RWPE2 (cell line): ENCODE measurements at regions not wholly inside any gene's neighbourhood (a gene's known extent, or its start where the extent isn't known, plus 50 kb on each side); places are given as distances from the start of the nearest gene placed in this dataset.

Experiments
- ATAC-seq: fragments of 200-7000 bp; cut with Tn5 transposase; 3 replicates; pipeline ENCODE4 v1.9.1; 2021; ENCODE audit warnings: low read depth
- DNase-seq: peaks from one replicate; pipeline ENCODE4 v3.0.0-alpha.2; 2020; ENCODE audit warnings: low spot score
- H3K27ac ChIP-seq: fragments of 450-650 bp; 2 replicates; pipeline ENCODE4 v1.5.1; 2017; ENCODE audit warnings: mild to moderate bottlenecking; ENCODE audit not compliant: poor library complexity, severe bottlenecking
- H3K27me3 ChIP-seq: fragments of 250-450 bp; sonication (Bioruptor Pico); 2 replicates; pipeline ENCODE4 v1.5.1; 2021; ENCODE audit warnings: mild to moderate bottlenecking, moderate library complexity; ENCODE audit not compliant: insufficient read depth, poor library complexity, severe bottlenecking
- H3K36me3 ChIP-seq: fragments of 250-450 bp; sonication (Bioruptor Pico); 2 replicates; pipeline ENCODE4 v1.5.1; 2020; ENCODE audit warnings: low read depth, mild to moderate bottlenecking, moderate library complexity
- H3K4me1 ChIP-seq: fragments of 250-450 bp; sonication (Bioruptor Pico); 2 replicates; pipeline ENCODE4 v1.5.1; 2021; ENCODE audit warnings: mild to moderate bottlenecking, moderate library complexity; ENCODE audit not compliant: insufficient read depth, poor library complexity, severe bottlenecking
- H3K4me3 ChIP-seq: fragments of 250-450 bp; sonication (Bioruptor Pico); 2 replicates; pipeline ENCODE4 v1.5.1; 2021; ENCODE audit warnings: mild to moderate bottlenecking, moderate library complexity; ENCODE audit not compliant: severe bottlenecking
- H3K9me3 ChIP-seq: fragments of 250-450 bp; sonication (Bioruptor Pico); 2 replicates; pipeline ENCODE4 v1.5.1; 2021; ENCODE audit warnings: mild to moderate bottlenecking, moderate library complexity; ENCODE audit not compliant: severe bottlenecking
- TF ChIP-seq, protein P1 (sequence below): fragments of 450-650 bp; IDR thresholded peaks from one replicate; pipeline ENCODE4 v1.5.1; 2017; ENCODE audit warnings: mild to moderate bottlenecking, moderate library complexity; ENCODE audit not compliant: poor library complexity, severe bottlenecking

DNA sequence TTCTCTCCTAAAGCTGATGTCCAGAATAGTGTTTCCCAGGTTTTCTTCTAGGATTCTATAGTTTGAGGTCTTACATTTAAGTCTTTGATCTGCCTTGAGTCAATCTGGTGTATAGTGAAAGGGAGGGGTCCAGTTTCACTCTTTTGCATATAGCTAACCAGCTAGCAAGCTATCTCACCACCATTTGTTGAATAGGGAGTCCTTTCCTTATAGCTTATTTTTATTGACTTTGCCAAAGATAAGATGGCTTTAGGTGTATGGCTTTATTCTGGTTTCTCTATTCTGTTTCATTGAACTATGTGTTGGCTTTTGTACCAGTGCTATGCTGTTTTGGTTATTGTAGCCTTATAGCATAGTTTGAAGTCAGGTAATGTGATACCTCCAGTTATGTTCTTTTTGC lies 1386.1 kb downstream of the SLITRK5 start:
- H3K4me3 ChIP-seq, result no peak overlapping the region
- DNase-seq, result no peak
- no peaks in the 10 kb centered on the region for H3K36me3 ChIP-seq
- TF ChIP-seq, protein P1, sequence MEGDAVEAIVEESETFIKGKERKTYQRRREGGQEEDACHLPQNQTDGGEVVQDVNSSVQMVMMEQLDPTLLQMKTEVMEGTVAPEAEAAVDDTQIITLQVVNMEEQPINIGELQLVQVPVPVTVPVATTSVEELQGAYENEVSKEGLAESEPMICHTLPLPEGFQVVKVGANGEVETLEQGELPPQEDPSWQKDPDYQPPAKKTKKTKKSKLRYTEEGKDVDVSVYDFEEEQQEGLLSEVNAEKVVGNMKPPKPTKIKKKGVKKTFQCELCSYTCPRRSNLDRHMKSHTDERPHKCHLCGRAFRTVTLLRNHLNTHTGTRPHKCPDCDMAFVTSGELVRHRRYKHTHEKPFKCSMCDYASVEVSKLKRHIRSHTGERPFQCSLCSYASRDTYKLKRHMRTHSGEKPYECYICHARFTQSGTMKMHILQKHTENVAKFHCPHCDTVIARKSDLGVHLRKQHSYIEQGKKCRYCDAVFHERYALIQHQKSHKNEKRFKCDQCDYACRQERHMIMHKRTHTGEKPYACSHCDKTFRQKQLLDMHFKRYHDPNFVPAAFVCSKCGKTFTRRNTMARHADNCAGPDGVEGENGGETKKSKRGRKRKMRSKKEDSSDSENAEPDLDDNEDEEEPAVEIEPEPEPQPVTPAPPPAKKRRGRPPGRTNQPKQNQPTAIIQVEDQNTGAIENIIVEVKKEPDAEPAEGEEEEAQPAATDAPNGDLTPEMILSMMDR, result no peak
- no peak overlapping the region for H3K27ac ChIP-seq
- H3K27me3 ChIP-seq, result no peaks in the 10 kb centered on the region
- H3K4me1 ChIP-seq, result no peaks in the 10 kb centered on the region
- H3K9me3 ChIP-seq, result no peaks in the 10 kb centered on the region
- ATAC-seq, result no peak

DNA sequence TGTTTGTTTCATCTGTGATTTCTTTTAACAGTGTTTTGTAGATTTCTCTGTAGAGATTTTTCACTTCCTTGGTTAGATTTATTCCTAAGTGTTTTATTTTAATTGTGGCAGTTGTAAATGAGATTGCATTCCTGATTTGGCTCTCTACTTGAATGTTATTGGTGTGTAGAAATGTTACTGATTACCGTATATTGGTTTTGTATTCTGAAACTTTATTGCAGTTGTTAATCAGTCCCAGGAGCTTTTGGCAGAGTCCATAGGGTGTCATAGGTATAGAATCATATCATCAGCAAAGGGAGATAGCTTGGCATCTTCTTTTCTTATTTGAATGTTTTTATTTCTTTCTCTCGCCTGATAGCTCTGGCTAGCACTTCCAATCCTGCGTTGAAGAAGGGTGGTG lies 1386.7 kb downstream of the SLITRK5 start:
- Histone ChIP-seq H3K4me3 (no peak overlapping the region), H3K36me3 (no peaks in the 10 kb centered on the region), H3K9me3 (no peaks in the 10 kb centered on the region), H3K27ac (no peak overlapping the region), H3K27me3 (no peaks in the 10 kb centered on the region), H3K4me1 (no peaks in the 10 kb centered on the region)
- DNase-seq, result no peak
- no peak for ATAC-seq
- TF ChIP-seq, protein P1, result no peak

DNA sequence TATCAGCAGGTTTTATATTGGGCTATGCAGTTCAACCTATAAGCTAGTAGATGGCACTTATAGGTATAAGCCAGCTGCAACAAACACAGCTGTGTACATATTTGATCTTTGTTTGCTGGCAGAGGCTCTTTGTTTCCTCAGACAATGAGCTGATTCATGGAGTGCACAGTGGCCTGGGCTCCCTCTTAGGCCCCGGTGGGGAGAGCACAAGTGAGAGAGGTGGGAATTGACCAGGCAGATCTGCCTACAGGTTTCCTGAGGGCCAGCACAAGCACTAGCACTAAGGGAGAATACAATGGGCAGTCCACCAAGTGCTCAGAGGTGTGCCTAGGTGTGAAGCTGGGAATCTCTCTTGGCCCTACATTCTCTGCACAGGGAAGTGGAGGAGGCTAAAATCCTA lies 1390.7 kb downstream of the SLITRK5 start:
- TF ChIP-seq, protein P1, result no peak
- no peak for ATAC-seq
- H3K4me1 ChIP-seq, result no peaks in the 10 kb centered on the region
- H3K4me3 ChIP-seq, result no peak overlapping the region
- no peaks in the 10 kb centered on the region for H3K36me3 ChIP-seq
- no peak overlapping the region for H3K27ac ChIP-seq
- DNase-seq, result no peak
- H3K27me3 ChIP-seq, result no peaks in the 10 kb centered on the region
- no peaks in the 10 kb centered on the region for H3K9me3 ChIP-seq

DNA sequence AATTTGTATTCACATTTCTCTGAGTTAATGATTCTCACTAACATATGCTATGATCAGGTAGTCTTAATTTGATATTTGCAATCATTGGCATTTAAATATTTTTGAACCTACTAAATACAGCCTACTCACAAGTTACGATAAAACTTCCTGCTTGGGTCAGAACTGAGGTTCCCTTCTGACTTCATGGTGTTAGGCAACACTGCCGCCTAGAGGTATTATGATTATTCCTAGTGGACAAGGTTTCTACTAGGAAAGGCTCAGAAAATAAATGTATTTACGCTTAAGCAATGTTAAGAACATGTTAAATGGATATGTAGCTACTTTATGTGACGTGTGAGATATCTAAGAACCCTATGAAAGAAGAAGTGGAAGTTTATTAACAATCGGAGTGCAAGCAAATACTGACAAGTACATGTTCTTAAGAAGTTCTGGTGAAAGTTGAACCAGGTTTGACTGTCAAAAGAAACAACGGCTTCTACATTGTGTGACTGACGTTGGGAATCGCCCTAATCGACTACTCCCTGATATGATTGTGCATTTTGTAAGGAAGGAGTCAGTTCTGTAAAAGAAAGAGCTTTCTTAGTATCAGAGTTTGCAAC lies 1395.8 kb downstream of the SLITRK5 start:
- Histone ChIP-seq H3K36me3 (no peaks in the 10 kb centered on the region), H3K4me3 (no peak overlapping the region), H3K9me3 (no peaks in the 10 kb centered on the region), H3K4me1 (no peaks in the 10 kb centered on the region), H3K27me3 (no peaks in the 10 kb centered on the region), H3K27ac (no peak overlapping the region)
- DNase-seq, result no peak
- TF ChIP-seq, protein P1, result peak; percentile 87
- ATAC-seq, result peak; percentile 77

DNA sequence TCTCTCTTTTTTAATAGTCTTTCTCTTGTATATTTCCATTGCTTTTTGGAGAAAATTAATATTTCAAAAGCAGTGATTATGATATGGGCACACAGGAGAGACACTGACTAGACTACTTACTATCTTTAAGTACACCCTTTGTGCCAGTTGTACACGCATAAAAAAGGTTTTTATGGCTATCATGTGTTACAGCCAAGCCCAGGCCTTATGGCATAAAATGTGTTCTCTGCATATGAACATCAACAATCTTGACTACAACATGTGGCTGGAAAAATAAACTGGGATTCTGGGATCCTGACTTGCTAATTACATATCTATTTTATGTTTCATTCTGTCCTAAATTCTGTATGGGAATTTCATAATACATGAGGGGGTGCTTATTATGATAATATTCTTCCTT lies 1401.8 kb downstream of the SLITRK5 start:
- no peaks in the 10 kb centered on the region for H3K27me3 ChIP-seq
- no peak for ATAC-seq
- H3K9me3 ChIP-seq, result no peaks in the 10 kb centered on the region
- no peak for DNase-seq
- H3K4me1 ChIP-seq, result no peaks in the 10 kb centered on the region
- H3K27ac ChIP-seq, result no peak overlapping the region
- H3K36me3 ChIP-seq, result no peaks in the 10 kb centered on the region
- H3K4me3 ChIP-seq, result no peak overlapping the region
- TF ChIP-seq, protein P1, result no peak
